NCI-H1930 (cell line): ENCODE measurements at regions not wholly inside any gene's neighbourhood (a gene's known extent, or its start where the extent isn't known, plus 50 kb on each side); places are given as distances from the start of the nearest gene placed in this dataset.

Experiments
- DNase-seq, 2 experiments: peaks; one replicate each; lab custom pipeline; 2025; lab: John Stamatoyannopoulos, UW

DNA sequence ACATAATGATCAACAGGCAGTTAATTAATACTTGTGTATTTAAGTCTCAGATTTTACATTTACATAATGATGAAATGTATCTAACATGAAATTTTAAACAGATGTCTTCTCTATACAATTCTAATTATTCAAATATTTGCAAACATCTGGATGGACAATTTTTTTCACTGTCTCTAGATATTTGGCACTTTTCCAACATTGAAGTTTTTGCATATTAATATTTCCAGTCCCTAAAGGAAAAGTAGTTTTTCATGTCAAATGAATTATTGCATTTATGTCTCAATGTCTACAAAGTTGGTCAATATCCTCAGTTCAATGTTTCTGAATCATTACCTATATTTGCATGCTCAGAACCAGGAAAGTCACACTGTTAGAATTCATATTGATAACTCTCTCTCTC lies 560.9 kb upstream of the PKDCC start:
- no peak for DNase-seq

DNA sequence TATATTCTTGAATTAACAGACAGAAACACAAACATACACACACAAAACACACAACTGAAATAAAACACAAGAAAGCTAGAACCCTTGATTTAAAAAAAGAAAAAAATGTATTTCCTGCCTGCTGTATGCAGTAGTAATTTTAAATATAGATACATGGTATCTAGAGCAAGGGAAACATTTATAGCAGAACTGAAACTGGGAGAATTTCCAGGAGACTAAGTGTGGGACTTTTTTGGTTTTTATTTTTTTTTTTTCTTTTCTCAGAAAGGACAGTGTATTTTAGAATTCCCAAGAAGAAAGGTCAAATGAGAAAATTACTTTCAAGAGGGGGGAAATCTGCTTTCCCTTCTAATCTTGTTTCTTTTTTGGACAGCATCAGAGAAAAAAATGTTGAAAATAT lies 558.9 kb upstream of the PKDCC start:
- DNase-seq: no peak

DNA sequence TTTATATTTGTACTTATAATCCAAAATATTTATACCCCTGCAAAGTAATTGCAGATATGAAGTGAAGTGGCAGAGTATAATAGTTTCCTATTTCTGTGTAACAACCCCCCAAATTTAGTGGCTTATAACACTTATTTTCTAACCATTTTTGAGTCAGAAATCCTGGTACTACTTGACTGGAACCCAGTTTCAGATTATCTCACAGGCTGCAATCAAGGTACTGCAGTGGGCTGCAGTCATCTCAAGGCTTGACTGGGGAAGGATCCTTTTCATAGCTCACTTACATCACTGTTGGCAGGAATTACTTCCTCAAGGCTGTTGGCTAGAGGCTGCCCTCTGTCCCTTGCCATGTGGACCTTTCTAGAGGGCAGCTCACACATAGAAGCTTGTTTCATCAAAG lies 558.2 kb upstream of the PKDCC start:
- no peak for DNase-seq

DNA sequence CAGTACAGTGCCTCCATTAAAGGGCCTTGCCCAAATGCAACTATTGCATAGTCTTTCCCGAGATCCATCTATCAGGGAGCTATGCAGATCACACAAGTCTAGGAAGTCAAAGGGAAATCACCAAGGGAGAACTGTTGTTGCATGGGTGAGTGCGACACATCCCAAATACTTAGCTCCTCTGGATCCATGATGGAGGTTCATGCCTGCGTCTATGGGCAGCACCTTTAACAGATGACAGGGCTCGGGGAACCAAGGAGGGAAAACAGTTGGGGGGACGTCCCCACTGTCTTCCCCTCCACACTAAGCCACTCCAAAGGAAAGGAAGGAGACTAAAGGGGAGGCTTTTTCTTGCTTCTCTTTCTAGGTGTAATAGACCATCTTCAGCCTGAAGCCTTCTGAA lies 552.8 kb upstream of the PKDCC start:
- DNase-seq: no peak

DNA sequence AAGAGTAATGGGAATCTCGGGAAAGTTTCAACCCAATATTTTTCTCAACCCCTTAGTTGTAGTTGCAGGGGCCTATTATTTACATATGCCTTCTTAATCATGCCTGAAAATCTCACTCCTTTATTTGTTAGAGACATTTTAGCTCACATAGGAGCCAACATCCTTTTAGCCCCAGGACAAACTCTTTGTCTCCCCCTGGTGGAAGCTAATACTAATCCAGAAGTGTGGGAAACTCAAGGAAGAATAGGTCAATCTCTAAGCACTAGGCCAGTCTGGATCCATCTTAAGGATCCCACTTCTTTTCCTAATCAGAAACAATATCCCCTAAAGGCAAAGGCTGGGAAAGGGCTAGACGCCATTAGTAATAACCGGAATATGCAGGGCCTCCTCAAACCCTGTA lies 550.9 kb upstream of the PKDCC start:
- no peak for DNase-seq

DNA sequence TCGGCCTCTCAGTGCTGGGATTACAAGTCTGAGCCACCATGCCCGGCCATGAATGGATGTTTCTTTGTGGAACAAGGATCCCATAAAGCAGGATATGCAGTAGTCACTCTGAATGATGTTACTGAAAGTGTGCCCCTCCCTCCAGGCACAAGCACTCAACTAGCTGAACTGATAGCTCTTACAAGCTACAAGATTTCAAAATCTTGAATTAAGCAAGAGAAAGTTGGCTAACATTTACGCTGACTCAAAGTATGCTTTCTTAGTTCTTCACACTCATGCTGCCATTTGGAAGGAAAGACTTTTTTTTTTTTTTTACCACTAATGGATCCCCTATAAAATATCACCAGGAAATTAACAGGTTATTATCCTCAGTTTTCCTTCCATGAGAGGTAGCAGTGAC lies 549.0 kb upstream of the PKDCC start:
- DNase-seq: no peak

DNA sequence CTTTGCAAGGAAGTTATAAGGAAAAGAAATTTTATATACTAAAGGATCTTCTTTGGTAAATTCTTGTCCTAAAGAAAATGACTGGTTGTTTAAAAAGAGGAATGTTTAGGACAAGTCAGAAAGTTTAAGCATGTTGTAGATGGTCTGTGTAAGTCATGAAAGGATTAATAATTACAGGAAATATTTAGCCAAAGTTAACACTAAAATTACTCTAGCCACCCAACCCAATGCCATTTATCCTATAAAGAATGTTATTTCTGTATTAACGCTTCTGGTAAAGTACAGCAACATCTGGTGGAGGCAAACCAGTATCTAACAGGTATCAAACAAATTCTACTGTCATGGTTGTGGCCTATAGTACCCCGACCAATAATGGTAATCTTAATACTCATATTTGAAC lies 546.9 kb upstream of the PKDCC start:
- no peak for DNase-seq

DNA sequence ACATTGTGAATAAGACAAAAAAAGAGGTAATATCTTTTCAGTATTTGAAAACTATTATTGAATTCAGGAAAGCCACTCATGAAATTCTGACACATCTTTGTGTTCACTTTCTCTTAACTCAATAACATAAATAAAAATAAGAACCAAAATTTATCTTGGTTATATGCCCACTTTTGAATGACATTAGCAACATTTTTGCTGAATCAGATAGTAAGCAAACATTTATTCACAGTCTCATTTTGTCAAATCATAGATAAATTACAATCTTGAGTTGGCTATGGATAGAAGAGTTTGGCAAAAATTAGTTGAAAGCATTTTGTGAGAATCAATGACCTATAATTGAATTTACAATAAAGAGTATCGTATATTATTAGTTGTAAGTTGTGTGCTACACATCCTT lies 545.1 kb upstream of the PKDCC start:
- DNase-seq: no peak

DNA sequence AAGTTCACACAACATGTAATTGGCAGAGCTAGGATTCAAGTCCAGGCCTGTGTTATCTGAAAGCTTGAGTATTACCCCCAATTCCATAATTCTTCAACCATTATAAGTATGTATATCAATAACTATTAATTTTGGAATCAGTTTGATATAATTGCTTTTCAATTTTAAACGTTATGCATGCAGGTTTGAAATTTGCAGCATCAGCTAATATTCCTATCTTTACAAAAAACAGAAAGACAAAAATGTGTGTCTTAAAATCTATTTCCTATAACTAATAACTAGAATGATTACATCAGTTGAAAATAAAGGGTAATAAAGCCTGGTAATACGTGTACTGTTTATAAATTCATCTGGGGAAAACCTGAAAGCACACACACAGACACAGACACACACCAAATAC lies 543.3 kb upstream of the PKDCC start:
- no peak for DNase-seq

DNA sequence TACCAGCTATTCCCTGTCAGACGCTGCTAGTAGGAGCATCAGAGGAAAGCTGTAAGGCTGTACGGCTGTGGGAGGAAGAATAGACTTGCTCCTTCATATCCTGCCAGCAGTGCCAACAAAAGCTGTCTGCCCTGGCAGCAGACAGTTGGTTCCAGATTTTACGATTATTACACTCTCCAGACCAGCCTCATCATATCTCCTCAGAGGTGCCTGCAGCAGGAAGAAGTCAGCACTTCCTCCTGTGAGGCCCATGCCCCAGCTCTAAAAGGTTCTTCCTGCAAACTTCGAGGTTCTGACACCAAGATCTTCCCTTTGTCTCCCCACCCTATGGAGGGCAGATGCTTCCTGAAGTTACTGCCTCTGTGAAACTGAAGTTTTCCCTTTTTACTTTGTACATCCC lies 537.7 kb upstream of the PKDCC start:
- DNase-seq: no peak

DNA sequence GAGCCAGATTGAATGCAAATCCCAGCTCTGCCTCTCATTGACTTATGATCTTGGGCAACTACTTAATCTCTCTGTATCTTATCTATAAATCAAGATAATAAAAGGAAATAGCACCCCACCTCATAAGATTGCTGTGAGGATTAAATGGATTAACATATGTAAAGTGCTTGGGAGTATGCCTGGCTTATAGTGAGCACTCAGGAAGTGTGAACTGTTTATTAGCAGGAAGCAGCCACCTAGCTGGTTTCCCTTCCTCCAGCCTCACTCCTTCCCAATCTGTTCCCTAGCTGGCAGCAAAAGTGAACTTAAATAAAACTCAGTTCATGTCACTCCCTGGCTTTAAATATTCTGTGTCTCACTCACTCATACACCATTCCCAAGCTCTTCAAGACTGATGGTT lies 526.6 kb upstream of the PKDCC start:
- no peak for DNase-seq

DNA sequence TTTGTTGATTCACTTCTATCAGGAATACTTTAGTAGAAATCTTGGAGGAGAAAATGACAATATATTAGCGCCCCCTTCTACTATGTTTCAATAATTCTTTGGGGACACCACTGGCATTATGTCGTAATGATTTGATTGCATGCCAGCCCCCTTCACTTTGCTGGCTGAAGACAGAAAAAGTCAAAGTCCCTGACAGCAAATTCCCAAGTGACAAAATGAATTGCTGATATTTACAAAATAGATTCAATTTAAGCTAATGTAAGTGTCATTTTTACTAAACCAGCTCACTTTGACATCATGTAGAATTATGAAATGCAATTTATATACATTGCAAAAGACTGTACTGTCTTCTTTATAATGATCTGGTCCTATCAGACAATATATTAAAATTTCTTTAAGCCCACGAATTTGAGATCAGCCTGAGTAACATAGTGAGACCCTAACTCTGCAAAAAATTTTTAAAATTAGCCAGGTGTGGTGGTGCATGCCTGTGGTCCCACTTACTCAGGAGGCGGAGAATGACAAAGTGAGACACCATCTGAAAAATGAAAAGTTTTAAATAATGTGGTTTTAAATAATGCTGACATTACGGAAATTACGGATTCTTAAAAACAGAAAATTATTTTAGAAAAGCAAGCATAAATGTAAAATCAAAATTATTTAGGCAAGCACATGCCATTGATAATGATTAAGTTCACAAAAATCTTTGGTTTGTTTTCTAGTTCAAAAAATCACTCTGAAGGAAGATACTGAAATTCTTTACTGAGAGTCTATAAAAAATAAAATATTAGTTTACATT lies 520.1 kb upstream of the PKDCC start:
- DNase-seq: no peak

DNA sequence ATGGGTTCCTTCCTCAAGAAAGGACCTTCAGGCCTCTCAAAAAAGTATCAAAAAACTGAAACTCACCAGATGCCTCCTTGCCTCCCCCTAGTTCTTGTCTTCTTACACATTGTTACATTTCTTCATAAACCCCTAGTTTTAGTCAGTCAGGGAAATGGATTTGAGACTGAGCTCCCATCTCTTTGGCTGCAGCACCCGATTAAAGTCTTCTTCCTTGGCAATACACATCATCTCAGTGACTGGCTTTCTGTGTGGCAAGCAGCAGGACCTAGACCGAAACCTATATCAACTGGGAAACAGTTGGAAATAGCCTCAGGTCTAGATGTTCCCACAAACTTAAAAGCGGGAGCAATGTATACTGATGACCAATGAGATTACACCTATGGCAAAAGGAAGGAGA lies 512.2 kb upstream of the PKDCC start:
- DNase-seq: no peak

DNA sequence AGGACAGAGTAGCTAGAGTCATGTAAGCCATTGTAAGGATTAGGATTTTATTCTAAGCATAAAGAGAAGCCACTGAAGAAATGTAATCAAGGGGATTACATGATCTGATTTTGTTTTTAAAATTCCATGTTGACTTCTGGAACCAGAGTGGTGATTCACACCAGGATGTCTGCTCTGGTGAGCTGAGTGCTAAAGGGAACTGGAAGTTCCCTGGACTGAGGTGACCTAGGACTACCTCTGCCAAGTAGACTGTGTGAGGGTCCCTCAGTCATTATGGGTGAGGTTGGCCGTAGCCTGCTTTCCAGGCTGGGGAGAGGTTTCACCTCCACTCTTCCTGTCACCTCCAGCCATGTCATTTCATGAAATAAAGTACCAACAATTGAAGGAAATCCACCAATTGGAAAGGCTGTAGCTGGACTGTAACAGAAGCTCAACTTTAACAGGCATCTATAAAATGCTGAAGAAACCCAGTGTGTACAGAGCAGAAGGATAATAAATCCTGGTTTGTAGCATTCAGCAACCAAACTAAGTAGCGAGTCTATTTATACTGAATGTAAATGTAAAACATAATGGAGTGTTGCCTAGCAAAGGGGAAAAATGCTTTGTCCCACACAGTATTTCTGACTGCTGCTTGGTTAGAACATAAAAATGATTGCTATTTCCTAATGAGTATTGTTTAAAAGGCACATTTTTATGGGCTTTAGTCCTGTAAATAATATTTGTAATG lies 507.4 kb upstream of the PKDCC start:
- no peak for DNase-seq

DNA sequence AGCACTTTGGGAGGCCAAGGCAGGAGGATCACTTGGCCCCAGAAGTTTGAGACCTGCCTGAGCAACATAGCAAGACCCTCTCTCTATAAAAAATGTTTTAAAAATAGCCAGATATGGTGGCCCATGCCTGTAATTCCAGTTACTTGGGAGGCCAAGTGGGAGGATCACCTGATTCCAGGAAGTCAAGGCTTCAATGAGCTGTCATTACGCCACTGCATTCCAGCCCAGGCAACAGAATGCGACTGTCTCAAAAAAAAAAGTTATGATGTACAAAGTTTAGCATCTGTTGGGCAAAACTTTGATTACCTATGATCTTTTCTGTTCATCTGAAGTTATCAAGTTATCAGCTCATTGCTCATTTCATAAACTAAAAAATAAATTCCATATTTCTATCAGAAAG lies 504.1 kb upstream of the PKDCC start:
- no peak for DNase-seq

DNA sequence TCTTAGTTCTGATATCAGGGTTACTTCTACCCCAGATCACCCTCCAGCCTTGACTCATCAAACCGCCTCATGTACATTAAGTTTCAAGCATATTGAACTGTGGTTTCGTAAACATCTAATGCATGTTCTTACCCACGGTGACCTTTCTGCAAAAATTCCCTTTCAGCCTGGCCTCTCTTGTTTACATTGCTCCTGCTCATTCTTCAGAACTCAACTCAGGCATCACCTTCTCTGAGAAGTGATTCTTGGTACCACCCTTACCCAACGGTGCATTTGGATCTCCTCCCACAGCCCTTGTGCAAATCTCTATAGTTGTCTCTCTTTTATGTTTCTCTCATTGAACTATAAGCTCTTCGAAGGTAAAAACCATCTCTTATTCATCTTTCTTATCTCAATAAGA lies 503.1 kb upstream of the PKDCC start:
- no peak for DNase-seq

DNA sequence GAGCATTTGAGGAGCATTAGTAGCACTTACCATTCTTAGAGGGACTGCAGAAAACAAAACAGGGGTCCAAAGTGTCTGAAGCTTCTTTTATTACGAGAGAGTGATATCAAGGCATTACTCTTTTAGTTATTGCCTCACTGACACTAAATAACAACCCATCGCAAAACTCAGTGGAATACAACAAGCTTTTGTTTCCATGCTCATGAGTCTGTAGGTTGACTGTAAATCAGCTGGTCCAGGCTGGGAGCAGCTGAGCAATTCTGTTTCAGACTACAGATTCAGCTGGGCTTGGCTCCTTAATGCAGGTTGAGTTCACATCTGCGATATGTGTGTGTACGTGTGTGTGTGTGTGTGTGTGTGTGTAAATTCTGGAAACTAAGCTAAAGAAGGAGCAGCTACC lies 501.8 kb upstream of the PKDCC start:
- DNase-seq: no peak

DNA sequence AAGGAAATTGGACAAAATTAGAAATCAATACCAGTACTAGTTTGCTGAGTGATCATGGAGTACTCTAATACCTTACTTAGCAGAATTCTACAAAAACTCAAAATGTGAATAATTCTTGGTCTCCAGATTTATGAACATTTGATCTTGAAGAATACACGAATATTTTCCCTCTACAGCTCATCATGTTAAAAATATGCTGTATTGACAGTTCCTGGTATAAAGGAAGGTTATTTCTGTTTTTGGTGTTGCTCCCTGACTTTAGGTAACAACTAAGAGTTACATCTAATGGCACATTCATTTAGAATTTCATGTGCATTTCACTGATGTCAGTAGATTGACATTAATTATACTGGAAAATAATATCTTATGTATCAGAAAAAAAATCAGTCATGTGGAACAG lies 479.2 kb upstream of the PKDCC start:
- no peak for DNase-seq

DNA sequence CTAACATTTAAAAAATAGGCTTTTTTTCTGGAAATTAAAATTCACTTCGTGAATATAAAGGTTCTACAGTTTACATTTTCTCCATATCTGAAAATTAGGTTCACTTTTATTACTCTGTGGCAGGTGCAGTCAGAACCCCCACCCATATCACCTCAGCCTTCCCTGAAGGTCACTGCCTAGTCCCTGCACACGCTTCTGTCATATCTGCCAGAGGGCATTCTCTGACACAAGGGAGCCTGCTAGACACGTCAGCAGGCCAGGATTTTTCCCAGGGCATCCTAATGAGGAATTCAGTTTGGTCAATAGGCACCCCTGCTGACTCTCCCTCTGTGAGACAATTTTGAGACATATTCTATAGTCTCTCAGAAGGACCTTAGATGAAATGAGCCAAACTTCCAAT lies 475.7 kb upstream of the PKDCC start:
- DNase-seq: no peak

DNA sequence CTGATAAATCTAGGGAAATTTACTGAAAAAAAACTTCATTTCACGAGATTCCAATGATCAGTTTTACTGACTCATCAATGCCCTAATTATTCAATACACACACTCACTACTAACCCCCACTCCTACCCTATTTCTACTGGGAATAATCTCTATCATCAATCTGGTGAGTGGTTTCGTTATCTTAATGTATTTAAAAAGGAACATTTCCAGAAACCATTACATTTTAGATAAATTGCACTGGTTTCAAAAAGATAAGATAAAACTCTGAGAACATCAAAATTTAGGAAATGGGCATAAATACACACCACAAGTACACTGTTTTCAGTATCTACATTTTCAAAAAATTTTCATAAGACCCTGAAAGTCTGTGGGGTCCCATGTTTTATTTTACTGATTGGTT lies 471.4 kb upstream of the PKDCC start:
- no peak for DNase-seq

DNA sequence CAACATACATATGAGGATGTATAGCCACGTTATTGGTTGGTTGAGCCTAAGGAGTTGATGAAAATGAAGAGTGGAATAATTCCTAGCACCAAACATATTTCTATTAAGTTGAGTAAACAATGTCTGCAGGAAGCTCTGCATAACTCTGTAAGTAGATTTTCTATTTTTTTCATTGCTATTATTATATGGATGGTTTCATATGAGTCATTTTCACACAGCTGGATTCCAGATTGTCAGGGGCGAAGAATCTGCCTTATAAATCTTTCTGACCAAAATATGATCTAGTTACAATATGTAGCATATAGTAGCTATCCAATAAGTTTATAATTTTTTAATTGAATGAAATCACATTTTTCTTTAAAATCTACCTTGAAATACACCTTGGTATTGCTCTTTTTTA lies 468.0 kb upstream of the PKDCC start:
- DNase-seq: no peak

DNA sequence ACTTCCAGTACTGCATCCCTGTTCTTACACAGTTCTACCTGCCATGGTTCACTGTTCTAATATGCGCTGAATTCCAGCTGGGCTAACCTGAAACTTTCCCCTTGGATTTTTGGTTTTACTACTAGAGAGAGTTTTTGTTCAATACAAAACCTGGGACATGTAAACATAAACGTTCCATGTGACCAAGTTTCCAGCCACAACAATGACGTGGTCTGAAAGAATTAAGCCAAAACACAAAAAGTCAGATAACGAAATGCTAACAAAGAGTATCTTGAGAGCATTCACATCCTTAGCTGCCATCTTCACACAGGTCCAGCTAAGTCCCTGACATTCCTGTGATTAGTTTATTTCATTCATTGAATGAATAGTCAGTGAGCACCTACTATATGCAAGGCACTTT lies 467.0 kb upstream of the PKDCC start:
- DNase-seq: no peak

DNA sequence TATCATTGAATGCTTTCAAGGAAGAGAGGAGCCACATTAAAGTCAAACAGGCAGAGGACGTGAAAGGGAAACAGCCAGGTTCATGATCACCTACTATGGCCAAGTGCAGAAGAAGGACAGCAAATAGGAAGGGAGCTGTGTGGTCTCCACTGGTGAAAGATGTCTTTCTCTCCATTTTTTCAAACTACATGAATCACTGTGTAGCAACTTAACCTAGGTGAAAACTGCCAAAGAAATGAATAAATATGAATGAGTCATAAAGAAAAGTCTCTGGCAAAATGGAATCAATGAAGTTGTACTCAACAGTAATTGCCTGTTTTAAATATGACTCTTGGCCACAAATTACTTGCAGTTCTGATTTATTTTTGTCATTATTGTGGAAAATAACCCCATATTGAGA lies 452.6 kb upstream of the PKDCC start:
- DNase-seq: no peak

DNA sequence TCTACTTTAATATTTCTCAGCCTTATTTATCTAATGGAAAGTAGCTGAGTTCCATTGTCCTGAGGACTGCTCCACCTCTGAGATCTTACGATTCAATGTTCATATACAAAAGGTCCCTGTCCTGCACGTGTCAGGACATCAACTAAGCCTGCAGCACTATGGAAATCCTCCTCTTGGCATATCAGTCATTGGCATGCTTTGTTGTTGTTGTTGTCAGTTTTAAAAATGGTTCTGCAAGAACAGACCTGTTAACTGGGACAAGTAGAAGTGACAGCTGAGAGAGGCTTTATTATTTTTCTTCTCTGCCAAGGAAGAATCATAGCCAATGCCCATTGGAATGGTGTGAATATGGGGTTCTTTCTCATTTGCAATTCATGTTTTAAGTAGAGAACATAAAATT lies 450.1 kb upstream of the PKDCC start:
- DNase-seq: no peak
